Right ventricle myocardium inferior (tissue), 1 donor: ENCODE measurements at regions not wholly inside any gene's neighbourhood (a gene's known extent, or its start where the extent isn't known, plus 50 kb on each side); places are given as distances from the start of the nearest gene placed in this dataset.

Source experiments
- ATAC-seq: fragments of 200-7000 bp; cut with Tn5 transposase; one replicate; pipeline ENCODE4 v1.9.1; 2020; ENCODE audit warnings: mild to moderate bottlenecking, moderate library complexity
- DNase-seq: peaks from one replicate; pipeline ENCODE4 v3.0.0; 2021; ENCODE audit errors: missing footprints
- intact Hi-C: fragments of 100-400 bp; cut with DNase I; formaldehyde crosslinking; loops from one replicate; pipeline ENCODE4 v1.11.0; 2022
- donor health status: DM: no; HTN: yes; CAD: no; lungs with severe emphysema.

GRCh38 chr5:41575110-41575779, 64.8 kb upstream of the PLCXD3 start:
- intact Hi-C loops: no loop called here

GRCh38 chr5:41574391-41574790, 64.0 kb upstream of the PLCXD3 start:
- DNase-seq (no peak), ATAC-seq (no peak)
- intact Hi-C loops: no loop called here

More at GRCh38 chr5:41575110-41575779, 64.8 kb upstream of the PLCXD3 start:
- DNase-seq (no peak), ATAC-seq (no peak)
